H9 (cell line): ENCODE measurements at regions not wholly inside any gene's neighbourhood (a gene's known extent, or its start where the extent isn't known, plus 50 kb on each side); places are given as distances from the start of the nearest gene placed in this dataset.

Experiments used
- DNase-seq: peaks from one replicate; pipeline ENCODE4 v3.0.0-alpha.2; 2017
- H2AFZ ChIP-seq: one replicate; pipeline ENCODE4 v1.6.1; 2013; ENCODE audit warnings: mild to moderate bottlenecking, low read length, control low read depth, moderate library complexity
- H2AK5ac ChIP-seq: 2 replicates; pipeline ENCODE4 v1.6.1; 2013; ENCODE audit warnings: low read length, control low read depth, mixed read lengths; ENCODE audit not compliant: insufficient read length
- H2BK120ac ChIP-seq: one replicate; pipeline ENCODE4 v1.6.1; 2013; ENCODE audit warnings: low read depth, mild to moderate bottlenecking, low read length, control low read depth, inconsistent platforms; ENCODE audit not compliant: poor library complexity, severe bottlenecking
- H2BK12ac ChIP-seq: 2 replicates; pipeline ENCODE4 v1.6.1; 2013; ENCODE audit warnings: low read length, control low read depth, mixed read lengths, low read depth; ENCODE audit not compliant: insufficient read length
- H2BK15ac ChIP-seq: 2 replicates; pipeline ENCODE4 v1.6.1; 2013; ENCODE audit warnings: low read depth, low read length, control low read depth
- H2BK20ac ChIP-seq: one replicate; pipeline ENCODE4 v1.6.1; 2013; ENCODE audit warnings: low read depth, mild to moderate bottlenecking, low read length, control low read depth, inconsistent platforms; ENCODE audit not compliant: poor library complexity, severe bottlenecking
- H2BK5ac ChIP-seq: 2 replicates; pipeline ENCODE4 v1.6.1; 2013; ENCODE audit warnings: low read length, control low read depth, mixed read lengths; ENCODE audit not compliant: insufficient read length
- H3K14ac ChIP-seq: 2 replicates; pipeline ENCODE4 v1.6.1; 2013; ENCODE audit warnings: low read length, control low read depth; ENCODE audit not compliant: insufficient read depth
- H3K18ac ChIP-seq: 2 replicates; pipeline ENCODE4 v1.6.1; 2013; ENCODE audit warnings: low read depth, mild to moderate bottlenecking, mixed read lengths, low read length, control low read depth; ENCODE audit not compliant: insufficient read length
- H3K23ac ChIP-seq: 2 replicates; pipeline ENCODE4 v1.6.1; 2013; ENCODE audit warnings: low read length, control low read depth, mixed read lengths, low read depth; ENCODE audit not compliant: insufficient read length
- H3K23me2 ChIP-seq: 2 replicates; pipeline ENCODE4 v1.6.1; 2013; ENCODE audit warnings: low read depth, mild to moderate bottlenecking, mixed read lengths, low read length, control low read depth; ENCODE audit not compliant: insufficient read length, poor library complexity, severe bottlenecking
- H3K27ac ChIP-seq: 2 replicates; pipeline ENCODE4 v1.5.1; 2013; ENCODE audit warnings: low read length, control low read depth, mixed read lengths, low read depth; ENCODE audit not compliant: insufficient read length
- H3K27me3 ChIP-seq: 2 replicates; pipeline ENCODE4 v1.6.1; 2013; ENCODE audit warnings: low read length, control low read depth, inconsistent platforms; ENCODE audit not compliant: insufficient read depth
- H3K4ac ChIP-seq: 2 replicates; pipeline ENCODE4 v1.6.1; 2013; ENCODE audit warnings: low read depth, mild to moderate bottlenecking, control low read depth, inconsistent platforms, low read length, moderate library complexity
- H3K4me1 ChIP-seq: 2 replicates; pipeline ENCODE4 v1.6.1; 2013; ENCODE audit warnings: low read length, control low read depth, inconsistent platforms; ENCODE audit not compliant: insufficient read depth
- H3K4me2 ChIP-seq: 2 replicates; pipeline ENCODE4 v1.6.1; 2013; ENCODE audit warnings: low read length, control low read depth, mixed read lengths; ENCODE audit not compliant: insufficient read length, insufficient read depth
- H3K56ac ChIP-seq: 2 replicates; pipeline ENCODE4 v1.6.1; 2013; ENCODE audit warnings: low read depth, mild to moderate bottlenecking, mixed read lengths, low read length, control low read depth; ENCODE audit not compliant: insufficient read length
- H3K79me1 ChIP-seq: 2 replicates; pipeline ENCODE4 v1.6.1; 2013; ENCODE audit warnings: low read depth, mild to moderate bottlenecking, moderate library complexity, low read length, control low read depth, inconsistent platforms; ENCODE audit not compliant: insufficient read depth, poor library complexity, severe bottlenecking
- H3K79me2 ChIP-seq: 2 replicates; pipeline ENCODE4 v1.6.1; 2013; ENCODE audit warnings: low read length, control low read depth, inconsistent platforms; ENCODE audit not compliant: insufficient read depth
- H3K9ac ChIP-seq: 2 replicates; pipeline ENCODE4 v1.6.1; 2013; ENCODE audit warnings: low read length, control low read depth, mixed read lengths; ENCODE audit not compliant: insufficient read length; ENCODE audit errors: extremely low read depth
- H3K9me3 ChIP-seq: one replicate; pipeline ENCODE4 v1.6.1; 2013; ENCODE audit warnings: low read depth, low read length, inconsistent platforms; ENCODE audit not compliant: control insufficient read depth
- H3T11ph ChIP-seq: one replicate; pipeline ENCODE4 v1.6.1; 2013; ENCODE audit warnings: mild to moderate bottlenecking, low read length, control low read depth, inconsistent platforms
- H4K20me1 ChIP-seq: one replicate; pipeline ENCODE4 v1.6.1; 2013; ENCODE audit not compliant: control insufficient read depth, insufficient read length, insufficient read depth
- H4K5ac ChIP-seq: 2 replicates; pipeline ENCODE4 v1.6.1; 2013; ENCODE audit warnings: low read depth, mild to moderate bottlenecking, mixed read lengths, low read length, control low read depth; ENCODE audit not compliant: insufficient read length
- H4K8ac ChIP-seq: replicated peaks from 2 replicates; pipeline ENCODE4 v1.6.1; 2013; ENCODE audit warnings: low read length, control low read depth, mixed read lengths, low read depth; ENCODE audit not compliant: insufficient read length
- H4K91ac ChIP-seq: 2 replicates; pipeline ENCODE4 v1.6.1; 2013; ENCODE audit warnings: low read depth, mild to moderate bottlenecking, moderate library complexity, mixed read lengths, low read length, control low read depth; ENCODE audit not compliant: insufficient read length
- H3K27ac Mint-ChIP-seq, 3 experiments: 2 replicates in 2 of 3; 3 replicates in 1 of 3; pipeline ENCODE4 v1.8.0; 2020 to 2021; ENCODE audit warnings: mixed read lengths in 3 of 3, mild to moderate bottlenecking in 1 of 3, moderate library complexity in 1 of 3
- H3K27me3 Mint-ChIP-seq: 2 replicates; pipeline ENCODE4 v1.8.0; 2021; ENCODE audit warnings: low read depth, mild to moderate bottlenecking, moderate library complexity, mixed read lengths
- H3K36me3 Mint-ChIP-seq, 3 experiments: 2 replicates in 2 of 3; 3 replicates in 1 of 3; pipeline ENCODE4 v1.8.0; 2020 to 2021; ENCODE audit warnings: low read depth in 3 of 3, mixed read lengths in 3 of 3; ENCODE audit not compliant: insufficient read depth in 1 of 3
- H3K4me1 Mint-ChIP-seq, 2 experiments: 2 replicates each; pipeline ENCODE4 v1.8.0; 2020; ENCODE audit warnings: mixed read lengths in 2 of 2
- H3K4me3 Mint-ChIP-seq, 2 experiments: 2 replicates in 1 of 2; 3 replicates in 1 of 2; pipeline ENCODE4 v1.8.0; 2020 to 2021; ENCODE audit warnings: mild to moderate bottlenecking in 2 of 2, mixed read lengths in 2 of 2, moderate library complexity in 1 of 2
- H3K9me3 Mint-ChIP-seq, 2 experiments: 2 replicates in 1 of 2; 3 replicates in 1 of 2; pipeline ENCODE4 v1.8.0; 2020; ENCODE audit warnings: mild to moderate bottlenecking in 2 of 2, mixed read lengths in 2 of 2, moderate library complexity in 1 of 2
- WGBS: extraction: QIAGEN DNeasy Blood & Tissue Kit; methylation state at CpG from one replicate; pipeline ENCODE4 v1.1.7; 2013; ENCODE audit warnings: missing lambda C conversion rate, low lambda C conversion rate, mixed read lengths; ENCODE audit not compliant: insufficient read length; ENCODE audit errors: extremely low coverage; 5-methylcytosine and 5-hydroxymethylcytosine counted together
- TF ChIP-seq, protein P1 (sequence below): fragments of 200-600 bp; sonication (generic); conservative IDR thresholded peaks from 3 replicates; pipeline ENCODE4 v1.8.0; 2021; ENCODE audit warnings: antibody characterized with exemption, mild to moderate bottlenecking

DNA sequence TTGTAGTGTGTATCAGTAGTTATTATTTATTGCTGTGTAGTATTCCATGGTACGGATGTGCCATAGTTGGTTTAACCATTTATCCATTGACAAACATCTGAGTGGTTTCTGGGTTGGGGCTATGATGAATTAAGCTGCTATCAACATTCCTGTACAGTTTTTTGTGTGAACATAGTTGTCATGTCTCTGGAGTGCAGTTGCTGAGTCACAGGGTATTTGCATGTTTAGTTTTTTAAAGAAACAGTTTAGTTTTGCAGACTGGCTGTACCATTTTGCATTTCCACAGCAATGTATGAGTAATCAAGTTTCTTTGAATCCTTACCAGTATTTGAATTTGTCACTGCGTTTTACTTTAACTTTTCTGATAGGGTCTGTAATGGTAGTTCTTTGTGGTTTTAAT is 516.7 kb upstream of the CELF2 start:
- Histone ChIP-seq H3K27ac (no peak overlapping the region), H2BK5ac (no peak overlapping the region), H3K14ac (no peak overlapping the region), H3K18ac (no peak overlapping the region), H3K79me1 (no peaks in the 10 kb centered on the region), H3K4me1 (no peaks in the 10 kb centered on the region), H4K5ac (no peak overlapping the region), H4K8ac (no peak overlapping the region), H3K23ac (no peak overlapping the region), H2BK15ac (no peak overlapping the region), H3K4ac (no peak overlapping the region), H3K9ac (no peak overlapping the region), H3K79me2 (no peaks in the 10 kb centered on the region), H4K20me1 (no peaks in the 10 kb centered on the region), H2AFZ (no peak overlapping the region), H3K23me2 (no peaks in the 10 kb centered on the region), H3K4me2 (no peak overlapping the region), H3K56ac (no peak overlapping the region), H2BK12ac (no peak overlapping the region), H4K91ac (no peak overlapping the region), H2BK120ac (no peak overlapping the region), H3T11ph (no peak overlapping the region), H2BK20ac (no peak overlapping the region), H3K27me3 (no peaks in the 10 kb centered on the region), H2AK5ac (no peak overlapping the region), H3K9me3 (no peaks in the 10 kb centered on the region)
- DNase-seq = no peak
- Mint-ChIP-seq H3K27me3 (peaks cover 2% of the 10 kb centered on the region; the same call in 1 of the 2 replicates), H3K4me3 (no peak overlapping the region), H3K27ac (no peak overlapping the region), H3K4me1 (no peaks in the 10 kb centered on the region), H3K36me3 (peaks cover 0 to 9% (median 0%) of the 10 kb centered on the region in 3 experiments; a peak in 3 of 7 replicates), H3K9me3 (peaks cover 11 to 14% of the 10 kb centered on the region in 2 experiments; a peak in 4 of 5 replicates)
- TF ChIP-seq, protein P1, sequence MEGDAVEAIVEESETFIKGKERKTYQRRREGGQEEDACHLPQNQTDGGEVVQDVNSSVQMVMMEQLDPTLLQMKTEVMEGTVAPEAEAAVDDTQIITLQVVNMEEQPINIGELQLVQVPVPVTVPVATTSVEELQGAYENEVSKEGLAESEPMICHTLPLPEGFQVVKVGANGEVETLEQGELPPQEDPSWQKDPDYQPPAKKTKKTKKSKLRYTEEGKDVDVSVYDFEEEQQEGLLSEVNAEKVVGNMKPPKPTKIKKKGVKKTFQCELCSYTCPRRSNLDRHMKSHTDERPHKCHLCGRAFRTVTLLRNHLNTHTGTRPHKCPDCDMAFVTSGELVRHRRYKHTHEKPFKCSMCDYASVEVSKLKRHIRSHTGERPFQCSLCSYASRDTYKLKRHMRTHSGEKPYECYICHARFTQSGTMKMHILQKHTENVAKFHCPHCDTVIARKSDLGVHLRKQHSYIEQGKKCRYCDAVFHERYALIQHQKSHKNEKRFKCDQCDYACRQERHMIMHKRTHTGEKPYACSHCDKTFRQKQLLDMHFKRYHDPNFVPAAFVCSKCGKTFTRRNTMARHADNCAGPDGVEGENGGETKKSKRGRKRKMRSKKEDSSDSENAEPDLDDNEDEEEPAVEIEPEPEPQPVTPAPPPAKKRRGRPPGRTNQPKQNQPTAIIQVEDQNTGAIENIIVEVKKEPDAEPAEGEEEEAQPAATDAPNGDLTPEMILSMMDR = no peak
- WGBS = no CpG with 5 or more reads among the region's 2 CpGs
